Muscle layer of colon (tissue), 2 donors: ENCODE measurements at regions not wholly inside any gene's neighbourhood (a gene's known extent, or its start where the extent isn't known, plus 50 kb on each side); places are given as distances from the start of the nearest gene placed in this dataset.

Experiments used
- H3K27ac ChIP-seq: one replicate; pipeline ENCODE4 v1.7.0; 2013; ENCODE audit warnings: low read depth, mild to moderate bottlenecking, low read length, moderate library complexity
- H3K27me3 ChIP-seq, 2 donors: one replicate each; pipeline ENCODE4 v1.7.0; 2013; ENCODE audit warnings: low read length in 2 of 2, mild to moderate bottlenecking in 2 of 2; ENCODE audit not compliant: insufficient read depth in 2 of 2, control insufficient read depth in 1 of 2
- H3K36me3 ChIP-seq: one replicate; pipeline ENCODE4 v1.7.0; 2013; ENCODE audit warnings: mild to moderate bottlenecking, low read length; ENCODE audit not compliant: insufficient read depth
- H3K4me1 ChIP-seq: one replicate; pipeline ENCODE4 v1.7.0; 2013; ENCODE audit warnings: mild to moderate bottlenecking, low read length; ENCODE audit not compliant: insufficient read depth
- H3K4me3 ChIP-seq, 2 donors: one replicate each; pipeline ENCODE4 v1.7.0; 2013; ENCODE audit warnings: low read length in 2 of 2, low read depth in 1 of 2, mild to moderate bottlenecking in 1 of 2, moderate library complexity in 1 of 2
- H3K9ac ChIP-seq: one replicate; pipeline ENCODE4 v1.7.0; 2013; ENCODE audit warnings: low read length
- H3K9me3 ChIP-seq: one replicate; pipeline ENCODE4 v1.7.0; 2013; ENCODE audit warnings: mild to moderate bottlenecking, low read length
- donor health status: abdominal sarcoma.
- donor health status: Adenocarcinoma of cecum.

GRCh38 chr13:105202354-105202753, 1333.1 kb downstream of the EFNB2 start:
- no peak overlapping the region for H3K4me3 ChIP-seq
- H3K27me3 ChIP-seq = no peaks in the 10 kb centered on the region

DNA sequence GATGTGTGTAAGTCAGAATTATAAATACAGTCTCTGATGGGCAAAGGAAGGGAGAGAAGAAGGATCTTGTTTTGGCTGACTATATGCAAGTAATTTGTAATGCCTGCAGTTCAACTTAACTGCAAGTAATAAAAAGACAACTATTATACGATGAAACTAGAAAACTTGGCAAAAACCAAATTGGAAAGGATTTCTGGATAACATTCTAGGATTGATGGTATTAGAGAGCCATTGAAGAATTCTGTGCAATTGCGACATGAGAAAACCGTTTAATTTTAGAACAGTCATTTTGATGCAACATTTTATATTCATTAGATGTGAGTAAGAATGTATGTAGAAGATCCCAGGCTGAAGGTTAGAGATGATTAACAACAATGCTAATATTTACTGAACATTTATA, 1334.1 kb downstream of the EFNB2 start:
- H3K9ac ChIP-seq = no peak overlapping the region
- no peaks in the 10 kb centered on the region for H3K27me3 ChIP-seq
- no peaks in the 10 kb centered on the region for H3K4me1 ChIP-seq
- no peak overlapping the region for H3K27ac ChIP-seq
- no peaks in the 10 kb centered on the region for H3K36me3 ChIP-seq
- no peak overlapping the region for H3K4me3 ChIP-seq
- H3K9me3 ChIP-seq = no peaks in the 10 kb centered on the region

More at GRCh38 chr13:105202354-105202753, 1333.1 kb downstream of the EFNB2 start:
- no peak overlapping the region for H3K9ac ChIP-seq
- no peaks in the 10 kb centered on the region for H3K4me1 ChIP-seq
- H3K9me3 ChIP-seq = no peaks in the 10 kb centered on the region
- no peak overlapping the region for H3K27ac ChIP-seq
- no peaks in the 10 kb centered on the region for H3K36me3 ChIP-seq

- Histone ChIP-seq H3K4me1 (no peaks in the 10 kb centered on the region), H3K9ac (no peak overlapping the region), H3K9me3 (no peaks in the 10 kb centered on the region), H3K4me3 (no peak overlapping the region), H3K36me3 (no peaks in the 10 kb centered on the region), H3K27me3 (no peaks in the 10 kb centered on the region), H3K27ac (no peak overlapping the region)
These were observed 1335.3 kb downstream of the EFNB2 start for GRCh38 chr13:105200181-105200580.

- Histone ChIP-seq H3K27me3 (no peaks in the 10 kb centered on the region), H3K27ac (no peak overlapping the region), H3K9ac (no peak overlapping the region), H3K9me3 (no peaks in the 10 kb centered on the region), H3K4me3 (no peak overlapping the region), H3K36me3 (no peaks in the 10 kb centered on the region), H3K4me1 (no peaks in the 10 kb centered on the region)
These were observed 1339.4 kb downstream of the EFNB2 start for GRCh38 chr13:105196052-105196451.

DNA sequence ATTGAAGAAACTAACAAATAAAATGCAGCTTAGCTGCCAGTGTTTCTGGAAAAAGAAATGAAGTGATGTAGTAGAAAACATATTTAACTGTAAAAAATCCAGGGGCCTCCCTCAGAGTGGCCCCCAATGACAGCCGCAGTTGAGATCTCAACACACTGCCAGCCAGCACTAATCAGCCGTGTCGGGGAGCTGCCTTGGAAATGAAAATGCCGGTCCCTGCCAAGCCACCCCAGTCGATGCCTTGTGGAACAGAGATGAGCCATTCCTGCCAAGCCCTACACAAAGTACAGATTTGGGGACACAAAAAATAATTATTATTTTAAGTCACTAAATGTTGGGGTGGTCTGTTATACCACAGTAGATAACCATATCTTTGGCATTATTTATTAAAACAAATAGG, 1342.4 kb downstream of the EFNB2 start:
- H3K36me3 ChIP-seq = no peaks in the 10 kb centered on the region
- no peaks in the 10 kb centered on the region for H3K4me1 ChIP-seq
- H3K4me3 ChIP-seq = no peak overlapping the region
- H3K27me3 ChIP-seq = no peaks in the 10 kb centered on the region
- no peak overlapping the region for H3K9ac ChIP-seq
- no peak overlapping the region for H3K27ac ChIP-seq
- H3K9me3 ChIP-seq = no peaks in the 10 kb centered on the region

DNA sequence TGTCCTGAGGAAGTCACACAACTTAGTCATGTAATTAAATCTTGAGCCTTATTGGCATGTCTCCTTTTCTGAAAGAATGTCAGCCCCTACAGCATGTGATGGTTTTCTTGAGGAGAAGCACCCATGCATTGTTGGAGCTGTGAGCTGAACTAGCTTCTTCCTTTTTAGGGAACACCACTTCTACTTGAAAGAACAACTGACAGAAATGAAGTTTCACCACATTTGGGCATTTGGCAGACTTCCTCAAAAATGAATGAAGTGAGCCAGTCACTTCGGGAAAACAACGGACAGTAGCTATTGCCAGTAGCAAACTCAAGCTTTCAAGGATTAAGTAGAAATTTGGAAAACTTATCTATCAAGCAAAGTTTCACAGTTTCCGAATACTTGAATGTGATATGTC, 1351.3 kb downstream of the EFNB2 start:
- Histone ChIP-seq H3K9me3 (no peaks in the 10 kb centered on the region), H3K36me3 (no peaks in the 10 kb centered on the region), H3K27ac (no peak overlapping the region), H3K4me3 (no peak overlapping the region), H3K27me3 (no peaks in the 10 kb centered on the region), H3K4me1 (no peaks in the 10 kb centered on the region), H3K9ac (no peak overlapping the region)

DNA sequence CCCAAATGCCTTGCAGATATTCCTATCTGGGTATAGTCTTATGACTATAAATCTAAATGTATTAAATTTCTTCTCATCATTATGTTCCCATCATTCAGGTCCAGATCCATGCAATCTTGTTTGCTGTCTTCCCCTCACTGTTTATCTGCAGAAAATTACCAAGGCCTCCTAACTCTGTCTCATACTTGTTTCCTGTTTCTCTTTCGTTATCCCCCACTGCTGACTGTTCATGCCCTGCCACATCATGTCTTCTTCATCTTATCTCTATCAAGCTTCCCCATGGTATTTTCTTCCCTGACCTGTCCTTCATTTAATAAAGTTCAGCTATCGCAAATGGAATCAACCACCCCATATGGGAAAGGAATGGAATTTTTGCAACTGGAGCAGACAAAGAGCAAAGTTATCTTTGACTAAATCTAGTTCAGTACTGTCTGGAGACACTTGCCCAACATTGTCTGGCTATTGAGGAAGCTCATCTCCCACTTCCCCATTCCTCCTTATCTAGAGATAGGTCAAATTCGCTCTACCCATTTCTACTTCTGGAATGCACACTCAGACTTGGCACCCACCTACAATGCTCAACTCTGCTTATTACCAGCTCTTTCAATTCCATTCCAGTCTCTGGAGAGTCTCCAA, 1358.1 kb downstream of the EFNB2 start:
- Histone ChIP-seq H3K4me3 (no peak overlapping the region), H3K27ac (no peak overlapping the region), H3K27me3 (no peaks in the 10 kb centered on the region), H3K9ac (no peak overlapping the region), H3K36me3 (no peaks in the 10 kb centered on the region), H3K9me3 (no peaks in the 10 kb centered on the region), H3K4me1 (no peaks in the 10 kb centered on the region)

DNA sequence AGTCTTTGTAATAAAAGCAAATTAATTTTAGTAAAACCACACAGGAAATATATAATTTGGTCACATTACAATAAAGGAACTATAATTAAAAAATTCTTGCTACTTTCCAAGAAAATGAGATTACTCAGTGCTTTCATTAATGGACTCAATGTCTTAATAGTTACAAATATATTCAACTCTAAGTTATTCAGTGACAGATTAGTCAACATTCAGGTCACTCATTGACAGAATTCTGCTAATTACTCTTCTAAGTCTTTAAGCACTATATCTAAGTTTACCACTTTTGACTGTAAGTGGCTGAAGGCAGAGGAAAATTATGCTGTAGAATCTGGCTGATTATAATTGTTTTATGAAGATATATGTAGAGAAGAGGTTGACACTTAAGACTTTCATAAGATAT, 1365.0 kb downstream of the EFNB2 start:
- Histone ChIP-seq H3K4me3 (no peak overlapping the region), H3K27ac (no peak overlapping the region), H3K9me3 (no peaks in the 10 kb centered on the region), H3K36me3 (no peaks in the 10 kb centered on the region), H3K27me3 (no peaks in the 10 kb centered on the region), H3K4me1 (no peaks in the 10 kb centered on the region), H3K9ac (no peak overlapping the region)

GRCh38 chr13:105168295-105168694, 1367.2 kb downstream of the EFNB2 start:
- no peak overlapping the region for H3K27ac ChIP-seq
- H3K27me3 ChIP-seq = no peaks in the 10 kb centered on the region
- no peaks in the 10 kb centered on the region for H3K9me3 ChIP-seq
- H3K4me1 ChIP-seq = no peaks in the 10 kb centered on the region
- no peaks in the 10 kb centered on the region for H3K36me3 ChIP-seq
- no peak overlapping the region for H3K9ac ChIP-seq
- H3K4me3 ChIP-seq = no peak overlapping the region

DNA sequence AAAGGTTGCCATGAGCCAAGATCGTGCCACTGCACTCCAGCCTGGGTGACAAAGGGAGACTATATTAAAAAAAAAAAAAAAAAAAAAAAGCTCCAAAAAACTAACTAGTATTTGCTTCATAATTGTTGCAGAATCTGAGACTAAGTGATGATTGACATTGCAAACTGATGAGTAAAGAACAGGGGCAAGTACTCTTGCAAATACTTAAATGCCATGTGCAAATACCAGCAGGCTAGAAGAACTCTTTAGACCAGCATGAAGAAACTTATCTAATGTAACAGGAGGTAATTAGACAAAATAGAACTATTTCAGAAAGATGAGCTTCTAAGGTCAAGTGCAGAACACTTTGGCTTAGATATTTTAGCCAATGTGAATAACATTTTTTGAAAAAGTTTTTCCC, 1368.1 kb downstream of the EFNB2 start:
- Histone ChIP-seq H3K4me3 (no peak overlapping the region), H3K27ac (no peak overlapping the region), H3K36me3 (no peaks in the 10 kb centered on the region), H3K9ac (no peak overlapping the region), H3K9me3 (no peaks in the 10 kb centered on the region), H3K27me3 (no peaks in the 10 kb centered on the region), H3K4me1 (no peaks in the 10 kb centered on the region)

DNA sequence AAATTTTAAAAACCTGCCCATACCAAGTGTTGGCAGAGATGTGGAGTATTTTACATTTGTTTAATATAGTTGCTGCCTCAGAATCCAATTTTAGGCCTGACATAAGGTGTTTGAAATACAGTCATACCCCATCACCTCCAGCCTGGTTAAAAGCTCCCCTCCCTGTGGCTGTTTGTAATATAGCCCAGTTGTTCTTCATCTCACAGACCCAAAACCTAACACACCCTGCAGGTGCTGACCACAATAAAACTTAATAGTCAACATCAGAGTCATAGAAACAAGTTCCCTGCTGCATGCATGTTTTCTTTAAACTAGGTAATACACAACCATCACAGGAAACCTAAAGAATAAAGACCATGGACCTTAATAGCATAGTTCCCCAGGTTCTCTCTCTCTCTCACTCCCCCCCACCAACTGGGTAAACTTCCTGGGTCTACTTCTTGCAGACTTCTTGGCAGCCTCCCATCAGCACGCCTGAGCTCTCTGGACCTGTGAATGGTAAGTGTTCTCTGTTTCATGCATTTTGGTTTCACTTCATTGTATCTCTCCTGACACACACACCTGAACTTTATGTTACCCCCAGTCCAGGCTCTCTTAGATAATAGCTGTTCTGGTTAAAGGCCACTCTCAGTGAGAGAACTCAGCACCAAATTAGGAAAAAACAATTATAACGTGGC, 1369.9 kb downstream of the EFNB2 start:
- Histone ChIP-seq H3K27me3 (no peaks in the 10 kb centered on the region), H3K27ac (no peak overlapping the region), H3K4me1 (no peaks in the 10 kb centered on the region), H3K36me3 (no peaks in the 10 kb centered on the region), H3K4me3 (no peak overlapping the region), H3K9ac (no peak overlapping the region), H3K9me3 (no peaks in the 10 kb centered on the region)

GRCh38 chr13:105159841-105160240, 1375.6 kb downstream of the EFNB2 start:
- H3K27me3 ChIP-seq = no peaks in the 10 kb centered on the region
- no peak overlapping the region for H3K9ac ChIP-seq
- no peaks in the 10 kb centered on the region for H3K4me1 ChIP-seq
- no peaks in the 10 kb centered on the region for H3K9me3 ChIP-seq
- H3K4me3 ChIP-seq = no peak overlapping the region
- H3K36me3 ChIP-seq = no peaks in the 10 kb centered on the region
- no peak overlapping the region for H3K27ac ChIP-seq
